Retinal pigment epithelial cell (primary cell): ENCODE measurements at regions not wholly inside any gene's neighbourhood (a gene's known extent, or its start where the extent isn't known, plus 50 kb on each side); places are given as distances from the start of the nearest gene placed in this dataset.
"Not testable (repeated sequence)": the region's sequence is repeated elsewhere in the genome, so short reads cannot be mapped to it uniquely, and the experiment has no call there.

Source experiments
- DNase-seq: peaks from one replicate; pipeline ENCODE4 v3.0.0-alpha.2; 2010; ENCODE audit warnings: low read depth
- H3K4me3 ChIP-seq: 2 replicates; pipeline ENCODE4 v1.5.1; 2011; ENCODE audit warnings: mild to moderate bottlenecking, low read length, control low read depth, moderate library complexity
- CTCF ChIP-seq: conservative IDR thresholded peaks from 2 replicates; pipeline ENCODE4 v1.5.1; 2011; ENCODE audit warnings: low read depth, low read length, control low read depth, inconsistent platforms

- TF ChIP-seq CTCF, result no peak
These were observed 58.2 kb downstream of the RPRM start for GRCh38 chr2:153420394-153420793.

GRCh38 chr2:153417077-153417476, 61.5 kb downstream of the RPRM start:
- H3K4me3 ChIP-seq, result no peak overlapping the region
- DNase-seq, result no peak
- TF ChIP-seq CTCF, result no peak

More at GRCh38 chr2:153420394-153420793, 58.2 kb downstream of the RPRM start:
- no peak overlapping the region for H3K4me3 ChIP-seq
- no peak for DNase-seq

- TF ChIP-seq CTCF, result no peak
- no peak overlapping the region for H3K4me3 ChIP-seq
These were observed 62.5 kb downstream of the RPRM start for GRCh38 chr2:153416071-153416470.

GRCh38 chr2:153408710-153409385, 69.7 kb downstream of the RPRM start:
- H3K4me3 ChIP-seq, result peak overlapping the region; percentile 51
- no peak for DNase-seq
- no peak for TF ChIP-seq CTCF

More at GRCh38 chr2:153416071-153416470, 62.5 kb downstream of the RPRM start:
- DNase-seq, result peak; percentile 68

GRCh38 chr2:153405196-153405595, 73.4 kb downstream of the RPRM start:
- TF ChIP-seq CTCF, result no peak
- DNase-seq, result no peak
- no peak overlapping the region for H3K4me3 ChIP-seq

GRCh38 chr2:153404792-153405191, 73.8 kb downstream of the RPRM start:
- H3K4me3 ChIP-seq, result no peak overlapping the region
- TF ChIP-seq CTCF, result no peak
- DNase-seq, result no peak

GRCh38 chr2:153403940-153404339, 74.6 kb downstream of the RPRM start:
- DNase-seq, result no peak
- TF ChIP-seq CTCF, result no peak
- no peak overlapping the region for H3K4me3 ChIP-seq

- not testable (repeated sequence) for DNase-seq, H3K4me3 ChIP-seq
These were observed 75.2 kb downstream of the RPRM start for GRCh38 chr2:153403352-153403751.
